Naive thymus-derived CD4-positive, alpha-beta T cell (primary cell): ENCODE measurements at regions not wholly inside any gene's neighbourhood (a gene's known extent, or its start where the extent isn't known, plus 50 kb on each side); places are given as distances from the start of the nearest gene placed in this dataset.

Source experiments
- ATAC-seq: fragments of 150-1000 bp; cut with Tn5 transposase; 2 replicates; pipeline ENCODE4 v1.10.0; 2021; ENCODE audit warnings: mild to moderate bottlenecking, moderate library complexity
- CTCF ChIA-PET: fragments of 350-600 bp; sonication (Branson Sonifier 250); formaldehyde crosslinking; loops from one replicate; lab custom pipeline; 2021; ENCODE audit warnings: antibody characterized with exemption; lab: Charles Lee
- POLR2A ChIA-PET: fragments of 350-600 bp; sonication (Branson Sonifier 250); formaldehyde crosslinking; loops from one replicate; lab custom pipeline; 2021; ENCODE audit warnings: antibody characterized with exemption, inconsistent platforms; lab: Charles Lee
- DNase-seq, 9 donors: peaks; one replicate each; pipeline versions ENCODE4 v3.0.0 to v3.0.0-alpha.2; 2020 to 2022; ENCODE audit warnings: mixed read lengths in 1 of 9
- H3K27ac ChIP-seq: one replicate; pipeline ENCODE4 v1.7.0; 2013; ENCODE audit warnings: mild to moderate bottlenecking, low read depth, low read length, moderate library complexity
- H3K27me3 ChIP-seq, 2 donors: one replicate each; pipeline ENCODE4 v1.7.0; 2013; ENCODE audit warnings: low read length in 2 of 2, mild to moderate bottlenecking in 2 of 2, moderate library complexity in 2 of 2; ENCODE audit not compliant: control insufficient read depth in 2 of 2, insufficient read depth in 2 of 2
- H3K36me3 ChIP-seq, 3 experiments: 1 replicate in 2 of 3; 2 replicates in 1 of 3; pipeline ENCODE4 v1.7.0; 2013; ENCODE audit warnings: low read length in 3 of 3, mild to moderate bottlenecking in 3 of 3, moderate library complexity in 1 of 3; ENCODE audit not compliant: insufficient read depth in 3 of 3, control insufficient read depth in 2 of 3
- H3K4me1 ChIP-seq, 2 donors: one replicate each; pipeline ENCODE4 v1.7.0; 2013; ENCODE audit warnings: low read length in 2 of 2, mild to moderate bottlenecking in 2 of 2, moderate library complexity in 1 of 2; ENCODE audit not compliant: control insufficient read depth in 2 of 2, insufficient read depth in 2 of 2
- H3K4me3 ChIP-seq: 2 replicates; pipeline ENCODE4 v1.7.0; 2013; ENCODE audit warnings: mild to moderate bottlenecking, low read length
- H3K9me3 ChIP-seq, 3 experiments: 1 replicate in 2 of 3; 2 replicates in 1 of 3; pipeline ENCODE4 v1.7.0; 2013; ENCODE audit warnings: low read length in 3 of 3; ENCODE audit not compliant: control insufficient read depth in 2 of 3
- H3K27ac Mint-ChIP-seq, 9 donors: one replicate each; pipeline ENCODE4 v1.8.0; 2020 to 2022; ENCODE audit warnings: mixed read lengths in 9 of 9, mild to moderate bottlenecking in 8 of 9, moderate library complexity in 5 of 9, inconsistent platforms in 2 of 9
- H3K27me3 Mint-ChIP-seq, 5 donors: one replicate each; pipeline ENCODE4 v1.8.0; 2021 to 2022; ENCODE audit warnings: mixed read lengths in 5 of 5, mild to moderate bottlenecking in 1 of 5
- H3K36me3 Mint-ChIP-seq, 5 donors: one replicate each; pipeline ENCODE4 v1.8.0; 2020 to 2022; ENCODE audit warnings: mixed read lengths in 5 of 5, mild to moderate bottlenecking in 3 of 5, inconsistent platforms in 1 of 5
- H3K4me1 Mint-ChIP-seq, 7 donors: one replicate each; pipeline ENCODE4 v1.8.0; 2020 to 2022; ENCODE audit warnings: mixed read lengths in 7 of 7, mild to moderate bottlenecking in 3 of 7, inconsistent platforms in 1 of 7
- H3K4me3 Mint-ChIP-seq, 10 donors: one replicate each; pipeline ENCODE4 v1.8.0; 2020 to 2022; ENCODE audit warnings: mild to moderate bottlenecking in 10 of 10, mixed read lengths in 10 of 10, moderate library complexity in 6 of 10, inconsistent platforms in 2 of 10
- H3K9me3 Mint-ChIP-seq, 11 donors: one replicate each; pipeline ENCODE4 v1.8.0; 2020 to 2022; ENCODE audit warnings: mixed read lengths in 11 of 11, mild to moderate bottlenecking in 4 of 11, inconsistent platforms in 1 of 11, moderate library complexity in 1 of 11
- intact Hi-C, 2 donors: fragments of 100-400 bp; cut with micrococcal nuclease; formaldehyde crosslinking; loops; one replicate each; pipeline ENCODE4 v1.15.1; 2023

- no peak overlapping the region for H3K27ac Mint-ChIP-seq
Observed at GRCh38 chr3:178155521-178155920, 380.7 kb upstream of the KCNMB2 start.

DNA sequence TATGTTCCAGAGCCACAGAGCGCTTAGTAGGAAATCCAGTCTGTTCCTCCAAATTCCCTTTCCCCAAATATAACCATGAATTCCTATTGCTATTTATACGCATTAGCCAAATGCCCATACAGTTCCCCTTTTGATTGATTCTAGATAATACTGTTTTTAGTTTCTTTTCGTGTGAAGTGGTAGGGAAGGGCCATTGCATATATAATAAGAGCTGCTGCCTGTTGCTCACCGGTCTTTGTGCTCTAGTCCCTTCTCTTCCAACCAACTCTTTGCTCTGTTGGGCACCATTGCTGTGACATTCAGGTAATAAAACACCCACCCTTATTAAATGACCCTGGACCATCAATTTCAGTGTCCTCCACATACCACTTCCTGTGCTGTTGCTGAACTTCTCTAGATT is 379.9 kb upstream of the KCNMB2 start:
- peaks cover 0 to 3% (median 0%) of the 10 kb centered on the region in 5 donors for H3K27me3 Mint-ChIP-seq
- H3K4me3 ChIP-seq, result no peak overlapping the region
- DNase-seq, result no peak
- H3K36me3 Mint-ChIP-seq, result no peaks in the 10 kb centered on the region
- intact Hi-C loops, result no loop called here
- peaks cover 0 to 7% (median 0%) of the 10 kb centered on the region in 11 donors for H3K9me3 Mint-ChIP-seq
- no peaks in the 10 kb centered on the region for H3K9me3 ChIP-seq
- no peak overlapping the region for H3K4me3 Mint-ChIP-seq
- peaks cover 0 to 10% (median 5%) of the 10 kb centered on the region in 7 donors for H3K4me1 Mint-ChIP-seq
- no peaks in the 10 kb centered on the region for H3K4me1 ChIP-seq
- no peak for ATAC-seq
- H3K27ac Mint-ChIP-seq, result no peak overlapping the region
- no peaks in the 10 kb centered on the region for H3K27me3 ChIP-seq
- H3K27ac ChIP-seq, result no peak overlapping the region
- CTCF ChIA-PET, result no interaction called here
- POLR2A ChIA-PET, result no interaction called here
- no peaks in the 10 kb centered on the region for H3K36me3 ChIP-seq

More at GRCh38 chr3:178155521-178155920, 380.7 kb upstream of the KCNMB2 start:
- Histone ChIP-seq H3K9me3 (no peaks in the 10 kb centered on the region), H3K4me1 (no peaks in the 10 kb centered on the region), H3K27me3 (no peaks in the 10 kb centered on the region), H3K4me3 (no peak overlapping the region), H3K36me3 (no peaks in the 10 kb centered on the region), H3K27ac (no peak overlapping the region)
- no peak overlapping the region for H3K4me3 Mint-ChIP-seq
- H3K36me3 Mint-ChIP-seq, result no peaks in the 10 kb centered on the region
- H3K27me3 Mint-ChIP-seq, result peaks cover 0 to 3% (median 0%) of the 10 kb centered on the region in 5 donors
- ChIA-PET CTCF (no interaction called here), POLR2A (no interaction called here)
- H3K4me1 Mint-ChIP-seq, result peaks cover 0 to 11% (median 5%) of the 10 kb centered on the region in 7 donors
- DNase-seq (no peak), ATAC-seq (no peak)
- intact Hi-C loops, result loop anchor here in 1 of 2 donors (1.0 kb wide), 1 partner anchor 795 kb away; no protein-coding TSS in a partner anchor
- H3K9me3 Mint-ChIP-seq, result peaks cover 0 to 6% (median 0%) of the 10 kb centered on the region in 11 donors

GRCh38 chr3:178159691-178160220 is 376.5 kb upstream of the KCNMB2 start:
- DNase-seq (no peak), ATAC-seq (no peak)
- Histone ChIP-seq H3K27me3 (no peaks in the 10 kb centered on the region), H3K27ac (no peak overlapping the region), H3K36me3 (no peaks in the 10 kb centered on the region), H3K4me3 (no peak overlapping the region), H3K9me3 (no peaks in the 10 kb centered on the region), H3K4me1 (no peaks in the 10 kb centered on the region)
- Mint-ChIP-seq H3K36me3 (no peaks in the 10 kb centered on the region), H3K4me3 (no peak overlapping the region), H3K4me1 (peaks cover 0 to 6% (median 0%) of the 10 kb centered on the region in 7 donors), H3K27me3 (peaks cover 0 to 6% (median 0%) of the 10 kb centered on the region in 5 donors), H3K9me3 (peaks cover 0 to 7% (median 0%) of the 10 kb centered on the region in 11 donors), H3K27ac (no peak overlapping the region)
- intact Hi-C loops, result no loop called here
- ChIA-PET POLR2A (no interaction called here), CTCF (no interaction called here)

DNA sequence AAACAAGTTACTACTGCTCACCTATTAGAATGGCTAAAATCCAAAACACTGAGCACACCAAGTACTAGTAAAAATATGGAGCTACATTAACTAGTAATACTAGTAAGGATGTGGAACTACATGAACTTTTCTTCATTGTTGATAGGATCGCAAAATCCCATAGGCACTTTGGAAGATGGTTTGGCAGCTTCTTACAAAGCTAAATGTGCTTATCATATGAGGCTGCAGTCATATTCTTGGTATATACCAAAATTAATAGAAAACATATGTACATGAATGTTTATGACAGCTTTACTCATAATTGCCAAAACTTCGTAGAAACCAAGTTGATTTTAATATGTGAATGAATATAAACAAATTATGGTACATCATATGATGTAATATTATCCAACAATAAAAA is 366.8 kb upstream of the KCNMB2 start:
- H3K27me3 Mint-ChIP-seq, result no peaks in the 10 kb centered on the region
- H3K9me3 Mint-ChIP-seq, result peaks cover 0 to 7% (median 0%) of the 10 kb centered on the region in 11 donors
- no peaks in the 10 kb centered on the region for H3K36me3 ChIP-seq
- no peak overlapping the region for H3K27ac Mint-ChIP-seq
- H3K4me3 ChIP-seq, result no peak overlapping the region
- no peaks in the 10 kb centered on the region for H3K27me3 ChIP-seq
- H3K27ac ChIP-seq, result no peak overlapping the region
- no peaks in the 10 kb centered on the region for H3K4me1 ChIP-seq
- ATAC-seq (no peak), DNase-seq (no peak)
- H3K4me3 Mint-ChIP-seq, result no peak overlapping the region
- ChIA-PET CTCF (no interaction called here), POLR2A (no interaction called here)
- no peaks in the 10 kb centered on the region for H3K9me3 ChIP-seq
- H3K36me3 Mint-ChIP-seq, result no peaks in the 10 kb centered on the region
- H3K4me1 Mint-ChIP-seq, result no peaks in the 10 kb centered on the region
- intact Hi-C loops, result no loop called here

- ATAC-seq (no peak), DNase-seq (no peak)
- Mint-ChIP-seq H3K27me3 (no peaks in the 10 kb centered on the region), H3K9me3 (peaks cover 0 to 5% (median 0%) of the 10 kb centered on the region in 11 donors), H3K4me3 (no peak overlapping the region), H3K27ac (no peak overlapping the region), H3K36me3 (no peaks in the 10 kb centered on the region), H3K4me1 (no peaks in the 10 kb centered on the region)
- POLR2A ChIA-PET, result no interaction called here
- Histone ChIP-seq H3K36me3 (no peaks in the 10 kb centered on the region), H3K27me3 (no peaks in the 10 kb centered on the region), H3K4me1 (no peaks in the 10 kb centered on the region), H3K27ac (no peak overlapping the region), H3K4me3 (no peak overlapping the region), H3K9me3 (no peaks in the 10 kb centered on the region)
- intact Hi-C loops, result no loop called here
- CTCF ChIA-PET, result no interaction called here
Observed at GRCh38 chr3:178170698-178171535, 365.3 kb upstream of the KCNMB2 start.

- Mint-ChIP-seq H3K4me3 (no peak overlapping the region), H3K36me3 (no peaks in the 10 kb centered on the region), H3K4me1 (no peaks in the 10 kb centered on the region), H3K27ac (no peak overlapping the region), H3K27me3 (no peaks in the 10 kb centered on the region), H3K9me3 (no peaks in the 10 kb centered on the region)
- intact Hi-C loops, result no loop called here
- H3K27me3 ChIP-seq, result no peaks in the 10 kb centered on the region
- ChIA-PET CTCF (no interaction called here), POLR2A (interaction anchor here (0.6 kb wide), 1 partner anchor 225 kb away, joined by 3 read pairs; no protein-coding TSS in a partner anchor)
- H3K27ac ChIP-seq, result no peak overlapping the region
- no peak overlapping the region for H3K4me3 ChIP-seq
- H3K4me1 ChIP-seq, result no peaks in the 10 kb centered on the region
- DNase-seq (no peak), ATAC-seq (no peak)
- H3K9me3 ChIP-seq, result no peaks in the 10 kb centered on the region
- no peaks in the 10 kb centered on the region for H3K36me3 ChIP-seq
Observed at GRCh38 chr3:178172121-178172520, 364.1 kb upstream of the KCNMB2 start.
